Breast epithelium (tissue), 3 donors: ENCODE measurements at regions not wholly inside any gene's neighbourhood (a gene's known extent, or its start where the extent isn't known, plus 50 kb on each side); places are given as distances from the start of the nearest gene placed in this dataset.

Experiments used
- CTCF ChIP-seq, 3 donors: fragments of 450-650 bp; IDR thresholded peaks; one replicate each; pipeline ENCODE4 v1.5.1; 2016 to 2017; ENCODE audit warnings: antibody characterized with exemption in 3 of 3, mild to moderate bottlenecking in 3 of 3, moderate library complexity in 3 of 3
- POLR2A ChIP-seq: fragments of 450-650 bp; IDR thresholded peaks from one replicate; pipeline ENCODE4 v1.6.1; 2016; ENCODE audit warnings: antibody characterized with exemption, mild to moderate bottlenecking, moderate library complexity
- POLR2AphosphoS5 ChIP-seq, 3 donors: sonication (generic); formaldehyde crosslinking; IDR thresholded peaks; one replicate each; pipeline ENCODE4 v1.6.1; 2017; ENCODE audit warnings: antibody characterized with exemption in 3 of 3

DNA sequence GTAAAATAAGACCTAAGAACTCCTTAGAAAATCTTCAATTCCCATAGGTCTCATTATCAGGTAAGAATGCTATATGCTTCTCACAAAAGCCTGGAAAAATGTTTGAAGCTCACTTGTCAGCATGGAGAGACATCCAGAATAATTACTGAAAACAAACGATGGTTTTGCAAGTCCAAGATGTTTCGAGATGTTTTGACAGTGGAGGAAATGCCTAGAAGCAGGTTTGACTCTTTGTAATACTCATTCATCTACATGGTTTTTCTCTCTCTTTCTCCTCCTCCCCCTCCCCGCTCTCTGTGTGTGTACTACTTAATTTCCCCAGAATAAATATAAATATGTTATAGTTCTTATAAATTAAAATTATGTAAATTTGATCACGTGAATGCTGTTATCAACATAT, 131.9 kb upstream of the NR3C2 start:
- no peak for TF ChIP-seq CTCF (IDR thresholded peaks at IDR 0.05)
- no peak for TF ChIP-seq POLR2AphosphoS5 (IDR thresholded peaks at IDR 0.05)
- no peak for TF ChIP-seq POLR2A
